PC-3 (cell line): ENCODE measurements at regions not wholly inside any gene's neighbourhood (a gene's known extent, or its start where the extent isn't known, plus 50 kb on each side); places are given as distances from the start of the nearest gene placed in this dataset.

Experiments
- ATAC-seq: fragments of 200-7000 bp; cut with Tn5 transposase; 2 replicates; pipeline ENCODE4 v1.9.1; 2020; ENCODE audit warnings: mild to moderate bottlenecking, moderate library complexity
- BruUV-seq: library from RNA; stranded (reverse); fragments of 400-500 nt; replicated peaks from 2 replicates; lab custom pipeline; 2021; lab: Mats Ljungman, UMichigan
- CTCF ChIA-PET: fragments of 300-600 bp; sonication (Branson Sonifier 250); formaldehyde crosslinking; loops from one replicate; lab custom pipeline; 2022; ENCODE audit warnings: antibody characterized with exemption; lab: Charles Lee
- POLR2A ChIA-PET: fragments of 300-600 bp; sonication (Branson Sonifier 250); formaldehyde crosslinking; loops from one replicate; lab custom pipeline; 2022; ENCODE audit warnings: antibody characterized with exemption; ENCODE audit not compliant: unreplicated experiment; lab: Charles Lee
- DNase-seq: peaks from one replicate; pipeline ENCODE4 v3.0.0-alpha.2; 2015
- H2AFZ ChIP-seq: fragments of 300-600 bp; sonication (generic); 2 replicates; pipeline ENCODE4 v1.6.0; 2016; ENCODE audit warnings: antibody characterized with exemption, low read length
- H3F3A ChIP-seq: fragments of 300-600 bp; sonication (generic); one replicate; pipeline ENCODE4 v1.6.0; 2017; ENCODE audit warnings: antibody characterized with exemption, low read length, control low read depth, mild to moderate bottlenecking; ENCODE audit not compliant: unreplicated experiment
- H3K27ac ChIP-seq: fragments of 300-600 bp; sonication (generic); 2 replicates; pipeline ENCODE4 v1.5.1; 2016; ENCODE audit warnings: mild to moderate bottlenecking, low read length
- H3K27me3 ChIP-seq: fragments of 300-600 bp; sonication (generic); 2 replicates; pipeline ENCODE4 v1.6.1; 2016; ENCODE audit warnings: low read length, mixed read lengths
- H3K36me3 ChIP-seq: fragments of 300-600 bp; sonication (generic); 2 replicates; pipeline ENCODE4 v1.6.1; 2016; ENCODE audit warnings: low read depth, mixed run types, low read length, mixed read lengths
- H3K4me1 ChIP-seq: fragments of 300-600 bp; sonication (generic); 2 replicates; pipeline ENCODE4 v1.5.1; 2016; ENCODE audit warnings: low read length; ENCODE audit not compliant: insufficient read depth
- H3K4me2 ChIP-seq: fragments of 300-600 bp; sonication (generic); 2 replicates; pipeline ENCODE4 v1.6.0; 2016; ENCODE audit warnings: low read length
- H3K4me3 ChIP-seq: fragments of 300-600 bp; sonication (generic); 2 replicates; pipeline ENCODE4 v1.5.1; 2016; ENCODE audit warnings: mild to moderate bottlenecking, low read length, mixed read lengths
- H3K79me2 ChIP-seq: fragments of 300-600 bp; sonication (generic); 2 replicates; pipeline ENCODE4 v1.6.1; 2017; ENCODE audit warnings: low read length, mixed read lengths
- H3K9ac ChIP-seq: fragments of 300-600 bp; sonication (generic); 2 replicates; pipeline ENCODE4 v1.6.0; 2016; ENCODE audit warnings: mild to moderate bottlenecking, low read length
- H3K9me2 ChIP-seq: fragments of 300-600 bp; sonication (generic); replicated peaks from 2 replicates; pipeline ENCODE4 v1.6.1; 2016; ENCODE audit warnings: mixed run types, low read length, mixed read lengths
- H3K9me3 ChIP-seq: fragments of 300-600 bp; sonication (generic); 2 replicates; pipeline ENCODE4 v1.6.1; 2016; ENCODE audit warnings: low read length, mixed read lengths
- H4K20me1 ChIP-seq: fragments of 300-600 bp; sonication (generic); 2 replicates; pipeline ENCODE4 v1.6.1; 2016; ENCODE audit warnings: low read length, mixed read lengths
- CTCF ChIP-seq: fragments of 300-600 bp; sonication (generic); conservative IDR thresholded peaks from 2 replicates; pipeline ENCODE4 v1.5.1; 2017; ENCODE audit warnings: antibody characterized with exemption, low read depth, mild to moderate bottlenecking, low read length
- EZH2 ChIP-seq: fragments of 300-600 bp; sonication (generic); IDR thresholded peaks from one replicate; pipeline ENCODE4 v1.6.1; 2017; ENCODE audit warnings: antibody characterized with exemption, mild to moderate bottlenecking, low read length; ENCODE audit not compliant: unreplicated experiment
- EZH2phosphoT487 ChIP-seq: fragments of 300-600 bp; sonication (generic); IDR thresholded peaks from 2 replicates; pipeline ENCODE4 v1.6.1; 2018; ENCODE audit warnings: mild to moderate bottlenecking, antibody characterized with exemption, low read length, borderline replicate concordance
- intact Hi-C: fragments of 100-400 bp; cut with micrococcal nuclease; formaldehyde crosslinking; loops from 2 replicates; pipeline ENCODE4 v1.9.0; 2023

DNA sequence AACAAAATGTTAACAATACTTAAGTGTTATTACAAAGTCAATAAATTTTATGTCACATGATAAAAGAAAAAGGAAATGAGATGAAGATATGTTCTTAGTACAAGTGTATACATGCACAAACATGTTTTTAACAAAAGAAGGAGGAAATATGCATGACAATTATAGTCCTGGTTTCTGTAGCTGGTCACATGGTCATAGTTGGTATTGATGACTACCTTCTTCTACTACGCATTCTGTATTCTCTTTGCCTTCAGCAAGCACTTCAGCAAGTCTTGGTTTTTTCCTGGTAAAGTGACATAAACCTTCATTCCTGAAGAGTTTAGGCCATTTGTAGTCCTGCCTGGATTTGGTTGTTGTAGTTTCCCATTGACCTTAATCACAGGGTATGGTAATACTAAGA lies 121.3 kb upstream of the SYT4 start:
- no peaks in the 10 kb centered on the region for H3F3A ChIP-seq
- CTCF ChIA-PET = no interaction called here
- no peak overlapping the region for H3K27ac ChIP-seq
- ATAC-seq (no peak), DNase-seq (no peak)
- no peak overlapping the region for H3K9ac ChIP-seq
- H3K9me3 ChIP-seq = no peaks in the 10 kb centered on the region
- no peaks in the 10 kb centered on the region for H4K20me1 ChIP-seq
- no peaks in the 10 kb centered on the region for H3K9me2 ChIP-seq
- POLR2A ChIA-PET = no interaction called here
- H3K36me3 ChIP-seq = no peaks in the 10 kb centered on the region
- no peak for TF ChIP-seq EZH2
- no peak for TF ChIP-seq EZH2phosphoT487
- no peak for TF ChIP-seq CTCF
- H3K79me2 ChIP-seq = no peaks in the 10 kb centered on the region
- no peaks in the 10 kb centered on the region for H3K27me3 ChIP-seq
- intact Hi-C loops = no loop called here
- H2AFZ ChIP-seq = no peak overlapping the region
- no peaks in the 10 kb centered on the region for H3K4me1 ChIP-seq
- no TSS peak for BruUV-seq
- no peak overlapping the region for H3K4me3 ChIP-seq
- no peak overlapping the region for H3K4me2 ChIP-seq

DNA sequence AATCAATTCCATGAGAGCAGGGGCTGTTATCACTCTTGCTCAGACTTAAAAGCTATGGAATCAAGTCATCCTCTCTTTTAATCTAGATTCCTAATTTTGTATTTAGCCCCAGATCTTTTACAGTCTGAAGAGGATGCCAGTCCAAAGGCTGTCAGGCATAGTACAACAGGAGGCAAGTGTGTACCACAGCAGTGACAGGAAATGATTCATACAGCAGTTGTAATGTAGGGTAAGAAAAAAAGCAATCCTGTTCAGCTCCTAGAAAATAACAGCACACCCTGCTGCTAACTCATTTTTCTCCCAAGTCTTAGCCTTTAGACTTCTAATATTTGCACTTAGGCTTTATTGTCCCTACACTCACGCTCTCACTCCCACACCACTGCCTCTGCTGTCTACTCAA lies 127.8 kb upstream of the SYT4 start:
- no peaks in the 10 kb centered on the region for H4K20me1 ChIP-seq
- no peaks in the 10 kb centered on the region for H3K27me3 ChIP-seq
- no peak for ATAC-seq
- H3F3A ChIP-seq = no peaks in the 10 kb centered on the region
- no peak overlapping the region for H3K27ac ChIP-seq
- intact Hi-C loops = no loop called here
- TF ChIP-seq EZH2 = no peak
- H3K9me3 ChIP-seq = no peaks in the 10 kb centered on the region
- no peak overlapping the region for H3K4me3 ChIP-seq
- BruUV-seq = no TSS peak
- no peak overlapping the region for H3K9ac ChIP-seq
- no peak overlapping the region for H2AFZ ChIP-seq
- no peaks in the 10 kb centered on the region for H3K36me3 ChIP-seq
- DNase-seq = no peak
- CTCF ChIA-PET = no interaction called here
- H3K79me2 ChIP-seq = no peaks in the 10 kb centered on the region
- H3K9me2 ChIP-seq = no peaks in the 10 kb centered on the region
- POLR2A ChIA-PET = no interaction called here
- H3K4me1 ChIP-seq = no peaks in the 10 kb centered on the region
- no peak overlapping the region for H3K4me2 ChIP-seq

DNA sequence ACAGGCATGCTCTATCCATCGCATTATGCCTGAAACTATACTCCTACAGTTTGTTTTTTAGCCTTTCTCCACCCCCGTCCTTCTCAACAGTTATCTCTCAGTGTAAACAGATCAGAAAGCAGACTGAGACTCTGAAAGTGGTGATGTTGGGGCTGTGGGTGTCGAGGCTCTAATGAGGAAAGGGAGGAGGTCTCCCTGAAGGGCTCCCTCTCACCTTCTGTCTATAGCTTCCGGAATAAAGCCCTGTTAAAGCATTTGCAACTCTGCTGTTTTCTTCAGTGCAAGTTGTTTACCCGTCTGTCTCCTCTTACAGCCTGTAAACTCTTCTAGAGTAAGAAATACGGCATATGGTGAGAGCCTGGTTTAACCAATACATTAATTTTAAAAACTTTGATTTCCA lies 136.7 kb upstream of the SYT4 start:
- no peak overlapping the region for H3K27ac ChIP-seq
- ChIA-PET POLR2A (no interaction called here), CTCF (no interaction called here)
- H3K4me2 ChIP-seq = no peak overlapping the region
- no peaks in the 10 kb centered on the region for H3K79me2 ChIP-seq
- H3K4me3 ChIP-seq = no peak overlapping the region
- H3K4me1 ChIP-seq = no peaks in the 10 kb centered on the region
- H2AFZ ChIP-seq = no peak overlapping the region
- no TSS peak for BruUV-seq
- TF ChIP-seq EZH2 (no peak), CTCF (no peak), EZH2phosphoT487 (no peak)
- H3K36me3 ChIP-seq = no peaks in the 10 kb centered on the region
- no peaks in the 10 kb centered on the region for H4K20me1 ChIP-seq
- no peaks in the 10 kb centered on the region for H3K9me2 ChIP-seq
- ATAC-seq (no peak), DNase-seq (no peak)
- no peak overlapping the region for H3K9ac ChIP-seq
- H3K9me3 ChIP-seq = no peaks in the 10 kb centered on the region
- H3F3A ChIP-seq = no peaks in the 10 kb centered on the region
- intact Hi-C loops = no loop called here
- H3K27me3 ChIP-seq = no peaks in the 10 kb centered on the region
